Dermis blood vessel endothelial cell (primary cell): ENCODE measurements at regions not wholly inside any gene's neighbourhood (a gene's known extent, or its start where the extent isn't known, plus 50 kb on each side); places are given as distances from the start of the nearest gene placed in this dataset.
"Not testable (repeated sequence)": the region's sequence is repeated elsewhere in the genome, so short reads cannot be mapped to it uniquely, and the experiment has no call there.

Source experiments
- DNase-seq: peaks from one replicate; pipeline ENCODE4 v3.0.0; 2010

DNA sequence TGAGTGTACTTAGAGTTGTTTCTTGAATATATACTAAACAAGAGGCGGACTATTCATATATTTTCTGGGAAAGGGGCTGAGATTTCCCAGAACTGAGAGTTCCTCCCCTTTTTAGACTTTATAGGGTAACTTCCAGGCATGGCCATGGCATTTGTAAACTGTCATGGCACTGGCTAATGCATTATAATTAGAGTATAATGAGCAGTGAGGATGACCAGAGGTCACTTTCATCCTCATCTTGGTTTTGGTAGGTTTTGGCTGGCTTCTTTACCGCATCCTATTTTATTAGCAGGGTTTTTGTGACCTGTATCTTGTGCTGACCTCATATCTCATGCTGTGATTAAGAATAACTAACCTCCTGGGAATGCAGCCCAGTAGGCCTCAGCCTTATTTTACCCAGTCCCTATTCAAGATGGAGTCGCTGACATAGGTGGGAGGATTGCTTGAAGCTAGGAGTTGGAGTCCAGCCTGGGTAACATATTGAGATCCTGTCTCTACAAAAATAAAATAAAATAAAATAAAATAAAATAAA, 91.4 kb downstream of the MOBP start:
- DNase-seq, result no peak

DNA sequence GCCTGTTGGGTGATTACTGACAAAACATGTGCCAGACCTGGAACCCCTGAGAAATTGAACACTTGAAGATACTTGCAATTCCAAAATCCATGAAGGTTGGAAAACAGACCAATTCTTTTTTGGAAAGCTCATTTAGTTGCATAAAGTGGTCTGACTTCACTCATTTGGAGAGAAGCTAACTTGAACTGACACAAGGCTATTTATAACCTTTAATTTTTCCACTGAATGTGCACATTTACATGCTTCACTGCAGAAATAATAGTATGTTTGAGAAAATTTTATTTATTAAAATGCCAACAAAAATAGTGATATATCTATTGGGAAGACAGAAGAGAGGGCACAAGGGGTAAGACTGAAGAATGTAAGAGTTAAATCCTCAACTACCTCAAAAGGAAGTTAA, 92.1 kb downstream of the MOBP start:
- no peak for DNase-seq

DNA sequence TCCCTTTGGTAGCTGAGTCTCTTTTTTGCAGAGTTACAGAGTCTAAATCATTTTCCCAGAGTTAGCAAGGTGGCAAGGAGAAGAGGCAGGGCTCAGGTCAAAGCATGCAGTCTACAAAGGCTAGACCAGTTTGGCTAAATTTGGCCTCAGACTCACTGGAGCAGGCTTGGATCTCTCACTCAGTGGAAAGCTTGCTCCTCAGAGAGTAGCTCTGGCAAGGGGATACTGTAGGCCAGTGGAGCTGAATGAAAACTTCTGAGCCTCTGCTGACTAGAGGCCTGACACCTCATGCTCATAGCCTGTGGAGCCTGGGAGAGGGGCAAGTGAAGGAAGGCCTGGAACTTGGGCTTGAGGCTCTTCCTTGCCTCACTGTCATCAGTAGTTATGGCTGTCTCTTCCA, 101.0 kb downstream of the MOBP start:
- no peak for DNase-seq

DNA sequence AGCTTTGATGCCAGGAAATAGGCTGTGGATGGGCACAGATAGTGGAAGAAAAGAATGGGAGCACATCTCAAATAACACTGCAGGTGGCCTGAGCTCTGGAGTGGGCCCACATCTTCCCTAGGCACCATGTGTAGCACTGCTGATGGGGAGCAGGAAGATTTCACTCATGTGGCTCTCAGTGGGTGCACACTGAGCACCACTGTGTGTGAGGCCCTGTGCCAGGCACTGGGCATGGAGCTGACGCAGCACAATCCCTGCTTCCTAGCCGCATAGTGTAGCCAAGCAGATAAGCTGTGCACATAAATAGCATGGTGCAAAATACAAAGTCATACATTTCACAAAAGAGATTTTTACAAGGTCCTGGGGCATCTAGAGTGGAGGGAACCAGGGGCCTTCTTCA, 101.6 kb downstream of the MOBP start:
- DNase-seq, result no peak

DNA sequence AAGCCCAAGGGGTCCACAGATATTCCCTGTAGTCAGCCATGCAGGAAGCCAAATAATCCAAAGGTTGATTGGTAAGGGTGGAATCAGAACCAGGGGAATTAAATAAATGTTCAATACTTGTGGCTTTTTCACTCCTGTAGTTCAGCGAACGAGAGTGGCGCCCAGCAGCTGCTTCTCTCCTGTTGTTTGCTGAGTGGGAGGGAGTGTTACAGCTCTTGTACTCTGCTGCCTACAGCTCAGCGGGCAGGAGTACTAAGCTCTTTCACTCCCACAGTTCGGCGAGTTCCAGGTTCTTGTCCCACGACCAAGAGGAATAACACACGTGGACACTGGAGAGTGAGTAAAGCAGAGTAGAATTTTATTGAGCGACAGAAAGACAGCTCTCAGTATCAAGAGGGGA, 105.9 kb downstream of the MOBP start:
- DNase-seq, result no peak

DNA sequence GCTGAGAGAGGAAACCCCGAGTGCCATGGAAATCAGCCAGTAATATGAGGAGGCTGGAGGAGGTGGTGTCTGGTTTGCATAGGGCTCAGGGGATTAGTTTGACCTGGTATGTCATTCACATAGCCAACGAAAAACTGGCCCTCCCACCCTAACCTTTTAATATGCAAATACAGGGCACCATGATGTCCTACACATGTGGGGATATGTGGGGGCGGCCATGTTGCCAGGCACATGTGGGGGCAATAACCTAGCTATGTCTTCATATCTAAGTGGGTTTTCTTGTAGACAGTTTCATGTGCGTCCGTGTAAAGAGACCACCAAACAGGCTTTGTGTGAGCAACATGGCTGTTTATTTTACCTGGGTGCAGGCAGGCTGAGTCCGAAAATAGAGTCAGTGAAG, 110.1 kb downstream of the MOBP start:
- no peak for DNase-seq

DNA sequence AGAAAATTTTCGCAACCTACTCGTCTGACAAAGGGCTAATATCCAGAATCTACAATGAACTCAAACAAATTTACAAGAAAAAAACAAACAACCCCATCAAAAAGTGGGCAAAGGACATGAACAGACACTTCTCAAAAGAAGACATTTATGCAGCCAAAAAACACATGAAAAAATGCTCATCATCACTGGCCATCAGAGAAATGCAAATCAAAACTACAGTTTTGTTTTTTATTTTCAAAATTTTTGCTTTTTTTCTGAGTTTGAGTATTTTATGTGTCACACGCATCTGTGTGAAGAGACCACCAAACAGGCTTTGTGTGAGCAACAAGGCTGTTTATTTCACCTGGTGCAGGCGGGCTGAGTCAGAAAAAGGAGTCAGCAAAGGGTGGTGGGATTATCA, 118.7 kb downstream of the MOBP start:
- not testable (repeated sequence) for DNase-seq

DNA sequence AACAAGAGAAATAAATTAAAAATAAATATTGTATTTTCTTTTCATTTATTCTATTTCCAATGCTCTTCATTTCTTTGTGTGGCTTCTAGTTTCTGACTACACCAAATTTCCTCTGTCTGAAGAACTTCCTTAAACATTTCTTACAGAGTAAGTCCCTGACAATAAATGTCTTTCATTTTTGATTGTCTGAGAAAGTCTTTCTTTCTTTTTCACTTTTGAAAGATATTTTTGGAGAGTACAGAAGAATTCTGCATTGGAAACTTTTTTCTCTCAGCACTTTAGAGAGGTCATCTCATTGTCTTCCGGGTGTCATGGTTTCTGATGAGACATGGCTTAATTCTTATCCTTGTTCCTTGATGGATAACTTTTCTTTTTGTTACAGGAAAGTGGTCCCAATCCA, 119.6 kb downstream of the MOBP start:
- DNase-seq, result no peak

DNA sequence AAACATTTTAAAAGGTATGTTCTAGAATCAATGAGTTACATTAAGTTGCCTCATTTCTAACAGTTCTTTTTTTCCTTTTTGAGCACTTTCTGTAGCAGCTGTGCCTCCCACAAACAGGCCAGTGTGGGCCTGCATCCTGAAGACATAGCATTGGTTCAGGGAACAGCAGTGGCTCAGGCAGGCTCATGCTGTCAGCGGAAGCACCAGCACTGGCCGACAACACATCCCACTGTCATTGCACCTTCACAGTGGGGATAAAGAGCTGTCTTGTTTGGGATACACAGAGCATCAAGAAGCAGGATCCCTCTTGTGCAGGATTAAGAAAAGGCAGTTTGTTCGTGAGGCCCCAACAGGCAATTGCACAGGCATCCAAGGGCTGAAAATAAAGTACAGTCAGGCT, 123.3 kb downstream of the MOBP start:
- DNase-seq, result no peak

DNA sequence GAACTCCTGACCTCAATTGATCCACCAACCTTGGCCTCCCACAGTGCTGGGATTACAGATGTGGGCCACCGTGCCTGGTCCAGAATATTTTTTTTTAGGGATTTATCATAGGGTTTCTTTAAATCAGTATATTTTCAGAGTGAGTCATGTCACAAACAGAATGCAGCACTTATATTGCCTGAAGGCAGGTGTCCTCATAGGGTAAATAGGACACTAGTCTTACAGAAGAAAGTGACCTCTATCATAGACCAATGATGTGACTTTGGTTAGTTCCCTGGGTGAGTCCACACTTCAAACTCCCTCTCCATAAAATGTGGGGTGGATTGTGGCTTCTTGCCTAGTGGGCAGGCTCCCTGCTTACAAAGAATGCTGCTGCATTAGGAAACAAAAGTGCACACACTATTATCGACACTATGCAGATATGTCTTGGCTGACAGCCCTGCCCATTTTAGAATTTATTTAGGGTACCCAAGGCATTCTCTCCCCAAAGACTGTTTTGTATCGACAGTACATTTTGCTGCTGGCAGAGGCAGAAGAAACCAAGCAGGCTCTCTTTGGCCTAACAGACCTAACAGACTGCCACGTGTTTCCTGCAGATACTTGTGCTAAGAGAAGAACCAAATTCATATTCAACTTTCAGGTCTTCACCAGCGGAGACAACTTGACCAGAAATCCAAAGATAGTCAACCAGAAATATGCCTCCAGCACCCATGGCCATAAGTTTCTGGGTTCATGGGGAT, 125.0 kb downstream of the MOBP start:
- peak; percentile 8 for DNase-seq

DNA sequence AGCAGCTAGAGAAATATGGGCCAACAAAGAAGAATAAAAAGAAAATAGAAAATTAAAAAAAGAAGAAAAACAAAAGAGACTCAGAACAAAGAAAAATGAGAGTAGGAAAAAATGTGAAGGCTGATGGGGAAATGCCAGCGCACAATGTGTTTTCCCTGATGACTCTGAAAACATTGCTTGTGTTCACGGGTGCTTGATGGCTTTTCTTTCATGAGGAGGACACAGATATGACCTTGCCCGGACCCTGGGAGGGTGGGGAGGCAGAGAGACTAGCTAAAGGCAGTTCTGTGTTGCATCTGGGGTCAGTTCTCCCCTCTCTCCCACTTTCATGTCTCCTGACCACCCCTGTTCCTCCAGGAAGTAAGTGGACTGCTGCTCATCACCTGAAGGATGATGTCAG, 125.9 kb downstream of the MOBP start:
- DNase-seq, result peak; percentile 44

DNA sequence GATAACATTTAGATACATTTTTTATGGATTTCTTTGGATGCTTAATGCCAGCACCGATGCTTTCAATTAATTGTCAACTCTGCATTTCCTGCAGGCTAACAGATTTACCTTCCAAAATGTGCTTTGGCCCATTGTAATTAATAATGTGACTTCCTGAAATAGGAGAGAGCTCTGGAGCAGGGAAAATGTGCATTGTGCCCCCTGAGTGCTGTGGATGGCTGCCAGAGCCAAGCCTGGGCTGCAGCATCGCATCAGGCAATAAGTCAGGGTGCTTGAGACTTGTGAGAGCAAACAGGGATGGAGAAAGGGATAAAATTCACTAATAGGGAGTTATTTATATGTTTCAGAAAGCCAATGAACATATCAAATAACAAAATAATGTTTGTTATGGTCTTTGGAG, 133.8 kb downstream of the MOBP start:
- peak; percentile 40 for DNase-seq

DNA sequence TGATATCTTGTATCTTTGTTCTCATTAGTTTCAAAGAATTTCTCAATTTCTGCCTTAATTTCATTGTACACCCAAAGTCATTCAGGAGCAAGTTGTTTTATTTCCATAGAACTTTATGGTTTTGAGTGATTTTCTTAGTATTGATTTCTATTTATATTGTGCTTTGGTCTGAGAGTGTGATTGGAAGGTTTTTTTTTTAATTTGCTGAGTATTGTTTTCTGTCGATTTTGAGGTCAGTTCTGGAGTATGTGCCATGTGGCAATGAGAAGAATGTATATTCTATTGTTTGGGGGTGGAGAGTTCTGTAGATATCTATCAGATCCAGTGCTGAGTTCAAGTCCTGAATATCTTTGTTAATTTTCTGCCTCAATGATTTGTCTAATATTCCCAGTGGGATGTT, 138.4 kb downstream of the MOBP start:
- DNase-seq, result no peak

DNA sequence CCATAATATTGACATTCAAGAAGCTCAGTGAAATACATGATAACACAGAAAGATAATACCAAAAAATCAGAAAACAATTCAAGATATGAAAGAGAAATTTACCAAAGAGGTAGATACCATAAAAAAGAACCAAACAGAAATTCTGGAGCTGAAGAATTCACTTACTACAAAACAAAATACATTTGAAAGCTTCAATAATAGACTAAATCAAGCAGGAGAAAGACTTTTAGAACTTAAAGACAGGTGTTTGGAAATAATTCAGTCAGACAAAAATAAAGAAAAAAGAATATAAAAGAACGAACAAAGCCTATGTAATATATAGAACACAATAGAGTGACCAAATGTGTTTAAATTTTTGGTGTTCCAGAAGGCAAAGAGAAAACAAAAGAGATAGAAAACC, 158.7 kb downstream of the MOBP start:
- no peak for DNase-seq

DNA sequence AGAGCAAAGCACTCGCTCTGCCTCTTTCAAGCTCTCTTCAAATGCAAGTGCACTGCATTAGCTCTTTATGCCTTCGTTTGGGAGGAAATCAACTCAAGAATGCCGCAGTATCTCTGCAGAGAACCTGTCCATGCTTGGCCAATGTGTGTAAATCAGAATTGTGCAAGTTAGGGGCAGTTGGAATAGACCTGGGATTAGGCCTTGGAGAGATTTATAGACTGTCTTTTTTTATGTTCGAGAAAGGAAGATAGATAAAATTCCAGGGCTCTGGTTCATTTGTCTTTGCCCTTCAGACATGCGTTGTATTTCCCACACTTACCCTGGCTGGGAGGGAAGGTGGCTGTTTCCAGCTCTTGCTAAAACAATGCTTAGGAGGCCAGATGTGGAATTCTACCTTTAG, 163.7 kb downstream of the MOBP start:
- no peak for DNase-seq

DNA sequence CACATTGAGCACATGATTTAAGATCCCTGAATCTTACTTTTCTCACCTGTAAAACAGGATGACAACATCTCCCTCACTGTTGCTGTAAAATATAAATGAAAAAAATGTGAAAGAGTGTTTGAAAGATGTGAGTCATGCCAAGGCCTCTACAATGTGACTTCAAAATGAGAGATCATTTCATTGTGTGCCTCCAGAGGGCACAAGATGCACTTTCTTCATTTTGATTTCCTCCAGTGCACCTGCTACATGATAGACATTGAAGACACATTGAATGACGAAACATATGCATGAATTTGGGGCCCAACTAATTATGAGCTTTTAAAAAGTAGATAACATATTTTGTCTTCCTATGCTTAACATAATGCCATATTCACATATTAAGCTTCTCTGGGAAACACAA, 170.3 kb downstream of the MOBP start:
- peak; percentile 85 for DNase-seq

DNA sequence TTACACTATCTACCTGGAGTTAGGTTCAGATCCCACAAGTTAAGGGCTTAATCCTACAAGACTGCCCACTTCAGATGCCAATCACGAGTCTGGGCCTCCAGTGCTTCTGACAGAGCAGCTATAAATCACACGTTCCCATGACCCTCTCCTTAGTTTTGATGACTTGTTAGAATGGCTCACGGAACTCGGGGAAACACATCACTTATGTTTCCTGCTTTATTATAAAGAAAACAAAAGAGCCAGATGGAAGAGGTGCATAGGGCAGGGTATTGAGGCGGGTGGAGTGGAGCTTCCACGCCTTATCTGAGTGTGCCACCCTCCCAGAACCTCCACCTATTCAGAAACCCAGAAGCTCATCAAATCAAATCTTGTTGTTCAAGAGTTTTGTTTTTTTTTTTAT, 170.8 kb downstream of the MOBP start:
- peak; percentile 99 for DNase-seq

DNA sequence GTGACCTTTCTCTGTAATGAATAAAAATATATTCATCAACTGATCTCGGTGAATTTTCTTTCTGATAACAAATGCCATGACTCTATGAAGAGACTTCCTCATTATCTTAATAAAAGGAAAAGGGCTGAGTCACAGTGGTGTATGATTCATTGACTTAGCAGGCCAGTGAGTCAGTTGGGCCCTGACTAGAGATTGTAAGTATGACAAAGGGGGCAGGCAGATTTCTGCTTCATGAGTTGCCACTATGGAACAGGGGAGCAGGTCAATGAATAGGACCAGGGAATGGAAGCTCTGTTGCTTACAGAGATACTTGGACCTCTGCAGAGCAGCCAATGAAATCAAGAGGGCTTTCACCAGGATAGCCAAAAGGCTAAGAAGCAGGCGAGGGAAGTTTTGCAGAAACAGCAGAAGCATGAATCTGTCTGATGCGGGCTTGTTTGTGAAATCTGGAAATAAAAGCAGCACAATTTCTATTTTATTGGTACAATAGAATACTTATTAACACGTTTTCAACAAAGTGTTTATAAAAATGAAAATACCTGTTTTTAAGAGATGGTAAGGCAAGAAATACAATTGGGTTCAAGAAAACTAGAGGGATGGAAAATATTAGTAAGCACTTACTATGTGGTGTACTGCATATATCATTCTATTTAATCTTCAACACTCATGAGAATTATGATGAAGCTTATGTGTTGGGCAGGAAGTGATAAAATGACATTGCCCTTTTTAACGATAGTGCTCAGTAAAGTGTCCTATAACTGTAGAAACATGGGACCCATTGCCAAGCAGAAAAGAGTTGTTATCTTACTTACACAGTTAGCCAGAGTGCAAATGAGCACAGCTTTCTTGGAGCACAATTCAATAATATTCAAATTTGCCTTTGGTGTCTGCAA, 169.8 kb upstream of the MYRIP start:
- peak; percentile 98 for DNase-seq

DNA sequence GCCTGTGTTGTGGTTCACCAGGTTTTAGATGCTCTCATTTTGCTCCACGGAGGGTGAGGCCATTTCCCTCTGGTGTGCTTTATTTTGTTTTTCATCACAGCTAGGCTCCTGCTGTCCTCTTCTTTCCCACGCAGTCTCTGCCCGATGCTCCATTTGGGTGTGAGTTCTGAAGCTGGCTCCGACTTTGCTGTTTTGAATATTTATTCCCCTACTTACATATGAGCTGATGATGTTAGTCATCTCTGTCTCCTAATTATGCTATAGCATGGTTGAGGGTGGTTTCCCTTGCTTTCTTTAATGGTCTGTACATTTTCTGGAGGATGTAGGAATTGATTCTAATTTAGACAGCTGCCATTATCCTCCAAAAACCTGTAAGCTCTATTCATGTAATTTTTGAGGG, 168.1 kb upstream of the MYRIP start:
- DNase-seq, result no peak

DNA sequence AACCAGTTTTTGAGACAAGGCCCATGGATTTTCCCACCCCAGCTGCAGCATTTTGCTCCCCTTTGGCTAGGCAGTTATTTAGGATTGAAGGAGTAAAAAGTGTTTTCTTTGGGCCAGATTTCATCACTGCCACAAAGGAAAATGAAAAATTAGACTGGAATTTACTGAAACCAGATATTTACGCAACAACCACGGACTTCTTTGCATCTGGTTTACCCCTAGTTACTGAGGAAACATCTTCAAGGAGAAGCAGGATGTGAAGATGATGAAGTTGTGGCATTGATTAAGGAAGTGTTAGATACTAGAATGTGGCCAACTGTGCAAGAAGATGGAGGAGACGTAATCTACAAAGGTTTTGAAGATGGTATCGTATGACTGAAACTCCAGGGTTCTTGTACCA, 165.2 kb upstream of the MYRIP start:
- DNase-seq, result no peak

DNA sequence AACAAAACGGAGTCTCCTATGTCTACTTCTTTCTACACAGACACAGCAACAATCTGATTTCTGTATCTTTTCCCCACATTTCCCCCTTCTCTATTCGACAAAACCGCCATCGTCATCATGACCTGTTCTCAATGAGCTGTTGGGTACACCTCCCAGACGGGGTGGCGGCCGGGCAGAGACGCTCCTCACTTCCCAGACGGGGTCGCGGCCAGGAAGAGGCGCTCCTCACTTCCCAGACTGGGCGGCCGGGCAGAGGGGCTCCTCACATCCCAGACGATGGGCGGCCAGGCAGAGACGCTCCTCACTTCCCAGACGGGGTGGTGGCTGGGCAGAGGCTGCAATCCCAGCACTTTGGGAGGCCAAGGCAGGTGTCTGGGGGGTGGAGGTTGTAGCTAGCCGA, 158.2 kb upstream of the MYRIP start:
- DNase-seq, result not testable (repeated sequence)

DNA sequence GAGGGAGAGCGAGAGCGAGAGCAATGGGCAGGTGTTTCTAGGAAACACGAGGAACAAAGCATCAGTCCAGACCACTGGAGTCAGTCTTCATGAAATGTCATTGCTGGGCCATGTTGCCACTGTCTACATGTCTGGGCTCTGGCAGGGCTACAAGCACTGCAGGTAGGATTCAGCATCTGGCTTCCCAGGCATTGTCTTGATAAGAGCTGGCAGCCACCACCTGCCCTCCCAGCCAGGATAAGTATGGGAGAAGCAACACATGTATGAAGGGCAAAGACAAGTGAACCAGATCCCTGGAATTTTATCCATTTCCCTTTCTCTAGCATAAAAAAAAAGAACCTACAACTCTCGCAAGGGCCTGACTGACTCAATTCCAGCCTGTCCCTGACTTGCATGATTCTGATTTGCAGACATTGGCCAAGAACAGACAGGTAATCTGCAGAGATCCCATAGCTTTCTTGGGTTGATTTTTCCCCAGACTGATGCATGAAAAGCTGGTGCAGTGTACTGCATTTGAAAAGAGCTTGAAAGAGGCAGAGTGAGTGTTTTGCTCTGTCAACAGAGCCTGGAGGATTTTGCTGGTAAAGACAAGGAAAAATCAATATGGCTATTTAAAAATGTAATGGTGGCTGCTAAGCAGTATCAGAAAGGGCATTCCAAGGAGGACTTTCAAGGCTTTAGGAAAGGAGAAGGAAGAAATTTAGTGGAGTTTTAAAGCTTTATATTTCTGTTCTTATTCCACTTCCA, 157.2 kb upstream of the MYRIP start:
- DNase-seq, result no peak

DNA sequence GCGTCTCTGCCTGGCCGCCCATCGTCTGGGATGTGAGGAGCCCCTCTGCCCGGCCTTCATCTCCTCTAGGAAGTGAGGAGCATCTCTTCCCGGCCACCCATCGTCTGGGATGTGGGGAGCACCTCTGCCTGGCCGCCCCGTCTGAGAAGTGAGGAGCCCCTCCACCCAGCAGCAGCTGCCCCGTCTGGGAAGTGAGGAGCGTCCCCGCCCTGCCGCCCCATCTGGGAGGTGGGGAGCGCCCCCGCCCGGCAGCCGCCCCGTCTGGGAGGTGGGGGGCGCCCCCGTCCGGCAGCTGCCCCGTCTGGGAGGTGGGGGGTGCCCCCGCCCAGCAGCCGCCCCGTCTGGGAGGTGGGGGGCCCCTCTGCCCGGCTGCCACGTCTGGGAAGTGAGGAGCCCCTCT, 153.7 kb upstream of the MYRIP start:
- not testable (repeated sequence) for DNase-seq
